ENCODE measurements at regions not wholly inside any gene's neighbourhood (a gene's known extent, or its start where the extent isn't known, plus 50 kb on each side); places are given as distances from the start of the nearest gene placed in this dataset.

- Mint-ChIP-seq H3K36me3 (ENCODE audit: unreplicated experiment) (no peaks in the 10 kb centered on the region), H3K4me3 (ENCODE audit: unreplicated experiment) (no peak overlapping the region), H3K9me3 (ENCODE audit: unreplicated experiment) (no peaks in the 10 kb centered on the region), H3K4me1 (ENCODE audit: low read depth, unreplicated experiment) (peaks cover 7% of the 10 kb centered on the region), H3K27ac (ENCODE audit: unreplicated experiment) (no peak overlapping the region), H3K27me3 (ENCODE audit: unreplicated experiment) (no peaks in the 10 kb centered on the region)
- TF ChIP-seq CTCF (IDR thresholded peaks at IDR 0.05; ENCODE audit: partially characterized antibody, unreplicated experiment), result no peak
- no peak for DNase-seq
Observed at GRCh38 chr17:51354936-51355335, 94.6 kb downstream of the UTP18 start.

GRCh38 chr17:51355441-51356410 is 95.4 kb downstream of the UTP18 start:
- H3K27ac Mint-ChIP-seq (ENCODE audit: unreplicated experiment), result no peak overlapping the region
- DNase-seq, result no peak
- no peak overlapping the region for H3K4me3 Mint-ChIP-seq (ENCODE audit: unreplicated experiment)
- H3K4me1 Mint-ChIP-seq (ENCODE audit: low read depth, unreplicated experiment), result peaks cover 7% of the 10 kb centered on the region
- H3K36me3 Mint-ChIP-seq (ENCODE audit: unreplicated experiment), result no peaks in the 10 kb centered on the region
- no peak for TF ChIP-seq CTCF (IDR thresholded peaks at IDR 0.05; ENCODE audit: partially characterized antibody, unreplicated experiment)
- H3K9me3 Mint-ChIP-seq (ENCODE audit: unreplicated experiment), result no peaks in the 10 kb centered on the region
- no peaks in the 10 kb centered on the region for H3K27me3 Mint-ChIP-seq (ENCODE audit: unreplicated experiment)

- TF ChIP-seq CTCF (IDR thresholded peaks at IDR 0.05; ENCODE audit: partially characterized antibody, unreplicated experiment), result no peak
- H3K4me3 Mint-ChIP-seq (ENCODE audit: unreplicated experiment), result no peak overlapping the region
- H3K4me1 Mint-ChIP-seq (ENCODE audit: low read depth, unreplicated experiment), result peaks cover 7% of the 10 kb centered on the region
- H3K36me3 Mint-ChIP-seq (ENCODE audit: unreplicated experiment), result no peaks in the 10 kb centered on the region
- H3K27ac Mint-ChIP-seq (ENCODE audit: unreplicated experiment), result no peak overlapping the region
- no peak for DNase-seq
- no peaks in the 10 kb centered on the region for H3K27me3 Mint-ChIP-seq (ENCODE audit: unreplicated experiment)
- H3K9me3 Mint-ChIP-seq (ENCODE audit: unreplicated experiment), result no peaks in the 10 kb centered on the region
Observed at GRCh38 chr17:51359055-51359454, 98.7 kb downstream of the UTP18 start.

- no peak overlapping the region for H3K27ac Mint-ChIP-seq (ENCODE audit: unreplicated experiment)
- no peaks in the 10 kb centered on the region for H3K27me3 Mint-ChIP-seq (ENCODE audit: unreplicated experiment)
- H3K4me3 Mint-ChIP-seq (ENCODE audit: unreplicated experiment), result no peak overlapping the region
- H3K36me3 Mint-ChIP-seq (ENCODE audit: unreplicated experiment), result no peaks in the 10 kb centered on the region
- no peak for DNase-seq
- no peak for TF ChIP-seq CTCF (IDR thresholded peaks at IDR 0.05; ENCODE audit: partially characterized antibody, unreplicated experiment)
- no peaks in the 10 kb centered on the region for H3K4me1 Mint-ChIP-seq (ENCODE audit: low read depth, unreplicated experiment)
- H3K9me3 Mint-ChIP-seq (ENCODE audit: unreplicated experiment), result no peaks in the 10 kb centered on the region
Observed at GRCh38 chr17:51362811-51363585, 102.7 kb downstream of the UTP18 start.

All from glutamatergic neuron (in vitro differentiated cells).